ENCODE measurements at regions not wholly inside any gene's neighbourhood (a gene's known extent, or its start where the extent isn't known, plus 50 kb on each side); places are given as distances from the start of the nearest gene placed in this dataset.

- Histone ChIP-seq H3K36me3 (ENCODE audit: insufficient read depth, low read length) (no peaks in the 10 kb centered on the region), H3K4me3 (no peak overlapping the region), H3K27ac (no peak overlapping the region), H3K9ac (ENCODE audit: insufficient read length) (no peak overlapping the region), H3K9me3 (ENCODE audit: low read depth, low read length) (no peaks in the 10 kb centered on the region)
- no peak for TF ChIP-seq EZH2 (IDR thresholded peaks at IDR 0.05)
- no peak for TF ChIP-seq POLR2AphosphoS5 (IDR thresholded peaks at IDR 0.05; ENCODE audit: borderline replicate concordance, low read depth, low read length)
- no peak for TF ChIP-seq FOXP2 (optimal IDR thresholded peaks at IDR 0.05; ENCODE audit: control extremely low read depth, extremely low read length, insufficient read depth)
- DNase-seq (ENCODE audit: low read depth, low spot score) = no peak
Observed at GRCh38 chr16:65497571-65497970, 375.7 kb upstream of the CDH11 start.

- Histone ChIP-seq H3K4me3 (no peak overlapping the region), H3K27ac (no peak overlapping the region), H3K36me3 (ENCODE audit: insufficient read depth, low read length) (no peaks in the 10 kb centered on the region), H3K9ac (ENCODE audit: insufficient read length) (no peak overlapping the region), H3K9me3 (ENCODE audit: low read depth, low read length) (no peaks in the 10 kb centered on the region)
- TF ChIP-seq FOXP2 (optimal IDR thresholded peaks at IDR 0.05; ENCODE audit: control extremely low read depth, extremely low read length, insufficient read depth) (no peak), EZH2 (IDR thresholded peaks at IDR 0.05) (no peak), POLR2AphosphoS5 (IDR thresholded peaks at IDR 0.05; ENCODE audit: borderline replicate concordance, low read depth, low read length) (no peak)
- DNase-seq (ENCODE audit: low read depth, low spot score) = no peak
Observed at GRCh38 chr16:65495106-65495505, 373.2 kb upstream of the CDH11 start.

GRCh38 chr16:65494609-65495008 is 372.7 kb upstream of the CDH11 start:
- H3K36me3 ChIP-seq (ENCODE audit: insufficient read depth, low read length) = no peaks in the 10 kb centered on the region
- no peak overlapping the region for H3K9ac ChIP-seq (ENCODE audit: insufficient read length)
- H3K27ac ChIP-seq = no peak overlapping the region
- no peak overlapping the region for H3K4me3 ChIP-seq
- DNase-seq (ENCODE audit: low read depth, low spot score) = no peak
- no peak for TF ChIP-seq POLR2AphosphoS5 (IDR thresholded peaks at IDR 0.05; ENCODE audit: borderline replicate concordance, low read depth, low read length)
- no peak for TF ChIP-seq FOXP2 (optimal IDR thresholded peaks at IDR 0.05; ENCODE audit: control extremely low read depth, extremely low read length, insufficient read depth)
- TF ChIP-seq EZH2 (IDR thresholded peaks at IDR 0.05) = no peak
- H3K9me3 ChIP-seq (ENCODE audit: low read depth, low read length) = no peaks in the 10 kb centered on the region

- Histone ChIP-seq H3K4me3 (no peak overlapping the region), H3K36me3 (ENCODE audit: insufficient read depth, low read length) (no peaks in the 10 kb centered on the region), H3K9ac (ENCODE audit: insufficient read length) (no peak overlapping the region), H3K27ac (no peak overlapping the region), H3K9me3 (ENCODE audit: low read depth, low read length) (no peaks in the 10 kb centered on the region)
- TF ChIP-seq EZH2 (IDR thresholded peaks at IDR 0.05) (no peak), POLR2AphosphoS5 (IDR thresholded peaks at IDR 0.05; ENCODE audit: borderline replicate concordance, low read depth, low read length) (no peak), FOXP2 (optimal IDR thresholded peaks at IDR 0.05; ENCODE audit: control extremely low read depth, extremely low read length, insufficient read depth) (no peak)
- DNase-seq (ENCODE audit: low read depth, low spot score) = no peak
Observed at GRCh38 chr16:65494080-65494479, 372.2 kb upstream of the CDH11 start.

GRCh38 chr16:65490286-65490685 is 368.4 kb upstream of the CDH11 start:
- DNase-seq (ENCODE audit: low read depth, low spot score) = no peak
- Histone ChIP-seq H3K9ac (ENCODE audit: insufficient read length) (no peak overlapping the region), H3K36me3 (ENCODE audit: insufficient read depth, low read length) (no peaks in the 10 kb centered on the region), H3K27ac (no peak overlapping the region), H3K4me3 (no peak overlapping the region), H3K9me3 (ENCODE audit: low read depth, low read length) (no peaks in the 10 kb centered on the region)
- TF ChIP-seq POLR2AphosphoS5 (IDR thresholded peaks at IDR 0.05; ENCODE audit: borderline replicate concordance, low read depth, low read length) (no peak), FOXP2 (optimal IDR thresholded peaks at IDR 0.05; ENCODE audit: control extremely low read depth, extremely low read length, insufficient read depth) (no peak), EZH2 (IDR thresholded peaks at IDR 0.05) (no peak)

- Histone ChIP-seq H3K9me3 (ENCODE audit: low read depth, low read length) (no peaks in the 10 kb centered on the region), H3K27ac (no peak overlapping the region), H3K9ac (ENCODE audit: insufficient read length) (no peak overlapping the region), H3K4me3 (no peak overlapping the region), H3K36me3 (ENCODE audit: insufficient read depth, low read length) (no peaks in the 10 kb centered on the region)
- TF ChIP-seq FOXP2 (optimal IDR thresholded peaks at IDR 0.05; ENCODE audit: control extremely low read depth, extremely low read length, insufficient read depth) (no peak), EZH2 (IDR thresholded peaks at IDR 0.05) (no peak), POLR2AphosphoS5 (IDR thresholded peaks at IDR 0.05; ENCODE audit: borderline replicate concordance, low read depth, low read length) (no peak)
- no peak for DNase-seq (ENCODE audit: low read depth, low spot score)
Observed at GRCh38 chr16:65489531-65490023, 367.7 kb upstream of the CDH11 start.

GRCh38 chr16:65487231-65487630 is 365.4 kb upstream of the CDH11 start:
- no peak for DNase-seq (ENCODE audit: low read depth, low spot score)
- H3K4me3 ChIP-seq = no peak overlapping the region
- H3K27ac ChIP-seq = no peak overlapping the region
- H3K9ac ChIP-seq (ENCODE audit: insufficient read length) = no peak overlapping the region
- H3K9me3 ChIP-seq (ENCODE audit: low read depth, low read length) = no peaks in the 10 kb centered on the region
- no peak for TF ChIP-seq FOXP2 (optimal IDR thresholded peaks at IDR 0.05; ENCODE audit: control extremely low read depth, extremely low read length, insufficient read depth)
- TF ChIP-seq EZH2 (IDR thresholded peaks at IDR 0.05) = no peak
- no peak for TF ChIP-seq POLR2AphosphoS5 (IDR thresholded peaks at IDR 0.05; ENCODE audit: borderline replicate concordance, low read depth, low read length)
- no peaks in the 10 kb centered on the region for H3K36me3 ChIP-seq (ENCODE audit: insufficient read depth, low read length)

- DNase-seq (ENCODE audit: low read depth, low spot score) = no peak
- no peak overlapping the region for H3K9ac ChIP-seq (ENCODE audit: insufficient read length)
- TF ChIP-seq POLR2AphosphoS5 (IDR thresholded peaks at IDR 0.05; ENCODE audit: borderline replicate concordance, low read depth, low read length) (no peak), FOXP2 (optimal IDR thresholded peaks at IDR 0.05; ENCODE audit: control extremely low read depth, extremely low read length, insufficient read depth) (no peak), EZH2 (IDR thresholded peaks at IDR 0.05) (no peak)
Observed at GRCh38 chr16:65481956-65482355, 360.1 kb upstream of the CDH11 start.

More at GRCh38 chr16:65481956-65482355, 360.1 kb upstream of the CDH11 start:
- H3K4me3 ChIP-seq = no peak overlapping the region
- no peaks in the 10 kb centered on the region for H3K9me3 ChIP-seq (ENCODE audit: low read depth, low read length)
- H3K27ac ChIP-seq = no peak overlapping the region
- H3K36me3 ChIP-seq (ENCODE audit: insufficient read depth, low read length) = no peaks in the 10 kb centered on the region
